Kidney capillary endothelial cell (primary cell): ENCODE measurements at regions not wholly inside any gene's neighbourhood (a gene's known extent, or its start where the extent isn't known, plus 50 kb on each side); places are given as distances from the start of the nearest gene placed in this dataset.

ENCODE experiments used
- DNase-seq: peaks from one replicate; pipeline ENCODE4 v3.0.0-alpha.2; 2018; ENCODE audit warnings: low spot score

DNA sequence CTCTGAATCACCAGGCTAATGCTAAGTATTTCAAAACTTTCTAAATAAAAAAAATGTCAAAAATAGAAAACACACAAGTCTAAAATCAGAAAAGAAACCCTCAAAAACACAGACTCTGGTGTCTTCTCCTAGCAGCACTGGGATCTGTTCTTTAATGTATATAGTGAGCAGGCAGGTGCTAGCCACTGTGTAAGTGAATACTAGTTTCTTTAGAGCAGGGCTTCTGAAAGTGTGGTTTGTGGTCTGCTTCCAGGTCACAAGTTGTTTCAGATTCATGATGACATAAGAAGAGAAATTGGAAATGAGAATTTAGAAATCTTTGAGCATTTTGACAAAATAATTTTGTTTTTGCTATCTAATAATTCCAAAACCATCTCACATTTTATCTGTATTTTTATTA lies 763.1 kb downstream of the USP25 start:
- DNase-seq: no peak

DNA sequence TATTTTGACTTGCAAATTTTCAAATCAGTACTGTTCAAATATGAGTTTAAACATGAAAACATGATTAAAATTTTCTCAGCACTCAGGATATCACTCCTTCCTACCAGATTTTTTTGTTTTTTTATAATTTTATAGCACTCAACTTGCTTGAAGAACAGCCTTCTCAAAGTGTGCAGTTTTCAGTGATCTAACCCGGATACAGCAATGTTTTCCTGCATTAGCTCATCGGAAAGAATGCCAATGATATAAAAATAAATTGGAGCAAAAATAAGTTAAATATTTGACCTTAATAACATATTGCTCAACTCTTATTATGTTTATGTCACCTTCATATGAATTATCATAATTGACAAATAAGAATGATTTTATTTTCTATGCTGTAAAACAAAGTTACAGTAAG lies 766.8 kb downstream of the USP25 start:
- DNase-seq: no peak

DNA sequence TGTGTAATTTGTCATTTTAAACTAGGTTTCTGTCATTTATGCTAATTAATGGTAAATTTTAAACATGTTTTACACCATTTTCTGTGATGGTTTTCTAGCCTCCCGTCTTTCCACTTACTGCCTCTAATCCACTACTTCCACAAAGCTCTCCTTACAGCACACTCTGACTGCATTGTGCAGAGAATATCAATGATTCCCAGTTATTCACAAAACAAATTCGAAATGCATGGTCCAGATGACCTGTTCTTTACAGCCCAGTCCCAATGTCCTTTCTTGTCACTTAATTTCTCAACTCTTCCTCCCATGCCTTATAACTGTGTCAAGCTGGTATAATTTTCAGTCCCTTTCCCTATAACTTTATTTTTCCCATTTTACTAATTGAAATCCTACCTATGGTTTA lies 770.5 kb downstream of the USP25 start:
- DNase-seq: no peak

DNA sequence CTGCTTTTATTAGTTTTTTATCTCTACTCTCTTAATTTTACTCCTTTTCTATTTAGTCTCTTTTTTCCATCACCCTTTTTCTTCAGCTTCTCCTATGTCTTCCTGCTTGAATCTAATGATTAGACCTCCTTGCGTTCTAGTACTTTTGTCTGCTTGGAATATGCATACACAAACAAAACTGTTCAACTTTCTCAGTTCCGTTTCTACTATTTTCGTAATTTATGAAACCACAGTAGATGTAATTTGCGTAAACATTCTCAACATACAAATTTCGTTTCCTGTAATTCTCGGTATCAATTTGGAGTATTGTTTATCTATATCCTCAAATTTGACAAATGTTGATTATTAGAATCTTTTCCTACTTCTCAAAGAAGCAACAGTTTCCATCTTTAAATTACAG lies 772.5 kb downstream of the USP25 start:
- no peak for DNase-seq

DNA sequence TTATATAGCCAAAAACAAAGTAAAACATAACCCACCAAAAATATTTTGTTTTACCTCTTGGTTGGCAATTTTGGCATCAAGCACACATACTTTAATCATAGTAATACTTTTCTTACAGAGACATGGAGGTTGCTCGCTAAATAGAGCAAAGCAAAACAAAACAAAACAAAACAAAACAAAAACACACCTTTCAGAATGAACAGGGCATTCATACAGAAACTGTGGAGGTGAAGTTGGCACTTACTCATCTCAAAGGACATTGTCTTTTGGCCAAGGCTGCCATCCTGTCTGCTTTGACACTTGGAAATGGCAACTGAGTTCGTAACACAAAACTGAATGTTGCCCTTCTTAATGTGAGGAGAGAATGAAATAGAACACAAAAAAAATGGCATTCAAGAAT lies 773.1 kb downstream of the USP25 start:
- DNase-seq: no peak

DNA sequence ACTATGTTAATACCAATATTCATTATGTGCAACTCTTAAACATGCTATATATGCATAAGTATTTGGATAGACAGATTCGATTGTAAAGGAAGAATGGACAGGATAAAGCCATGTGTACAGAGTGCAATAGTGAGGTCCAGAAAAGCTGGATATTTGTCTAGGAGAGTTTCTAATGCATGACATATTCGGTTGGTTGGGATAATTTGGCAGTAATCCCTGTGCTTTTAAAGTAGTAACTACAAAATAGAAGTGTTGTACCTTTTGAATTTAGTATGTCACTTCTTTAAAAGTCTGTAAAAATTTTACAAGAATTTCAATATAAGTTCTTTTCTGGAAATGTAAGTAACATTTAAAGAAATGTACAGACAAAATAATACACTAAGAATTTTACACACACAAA lies 774.5 kb downstream of the USP25 start:
- no peak for DNase-seq

DNA sequence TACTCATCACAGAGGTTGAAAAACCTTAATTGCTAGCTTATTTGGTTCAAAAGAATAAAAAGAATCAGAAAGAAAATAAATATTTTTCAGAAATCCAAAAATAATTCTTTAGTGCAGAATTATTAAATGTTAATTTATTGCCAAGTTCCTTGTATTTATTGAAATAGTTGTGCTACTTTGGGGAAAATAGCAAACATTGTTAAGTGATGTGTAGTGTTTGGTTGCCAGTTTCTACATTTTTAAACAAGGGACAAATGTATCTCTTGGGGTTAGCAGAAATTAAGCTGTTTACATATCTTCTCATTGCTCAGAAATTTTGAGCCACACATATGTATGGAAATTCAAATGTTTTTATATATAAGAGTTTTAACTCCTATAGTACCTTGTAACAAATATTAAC lies 775.0 kb downstream of the USP25 start:
- no peak for DNase-seq

DNA sequence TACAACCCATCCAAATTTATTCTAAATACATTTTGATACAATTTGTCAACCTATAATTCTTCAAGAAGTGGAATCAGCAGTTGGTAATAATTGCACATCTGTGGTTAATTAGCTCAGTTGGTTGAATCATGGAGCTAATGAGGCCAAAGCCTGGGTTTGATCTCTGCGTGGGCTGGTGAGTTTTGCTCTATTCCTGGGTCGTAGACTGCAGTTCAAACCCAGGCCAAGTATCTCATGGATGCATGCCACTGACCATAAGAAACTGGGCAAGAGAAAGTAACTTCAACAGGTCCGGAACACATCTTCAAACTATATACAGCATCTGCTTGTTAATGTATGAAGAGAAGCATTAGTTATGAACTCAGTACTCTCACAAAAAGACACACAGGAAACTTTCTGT lies 779.7 kb downstream of the USP25 start:
- DNase-seq: no peak

DNA sequence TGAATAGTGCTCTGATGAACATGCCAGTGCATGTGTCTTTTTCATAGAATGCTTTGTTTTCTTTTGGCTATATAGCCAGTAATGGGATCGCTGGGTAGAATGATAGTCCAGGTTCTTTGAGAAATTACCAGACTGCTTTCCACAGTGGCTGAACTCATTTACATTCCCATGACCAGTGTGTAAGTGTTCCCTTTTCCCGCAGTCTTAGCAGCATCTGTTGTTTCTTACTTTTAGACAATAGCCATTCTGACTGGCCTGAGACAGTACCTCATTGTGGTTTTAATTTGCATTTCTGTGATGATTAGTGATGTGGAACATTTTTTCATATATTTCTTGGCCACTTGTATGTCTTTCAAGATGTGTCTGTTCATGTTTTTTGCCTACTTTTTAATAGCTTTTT lies 784.5 kb downstream of the USP25 start:
- DNase-seq: no peak

DNA sequence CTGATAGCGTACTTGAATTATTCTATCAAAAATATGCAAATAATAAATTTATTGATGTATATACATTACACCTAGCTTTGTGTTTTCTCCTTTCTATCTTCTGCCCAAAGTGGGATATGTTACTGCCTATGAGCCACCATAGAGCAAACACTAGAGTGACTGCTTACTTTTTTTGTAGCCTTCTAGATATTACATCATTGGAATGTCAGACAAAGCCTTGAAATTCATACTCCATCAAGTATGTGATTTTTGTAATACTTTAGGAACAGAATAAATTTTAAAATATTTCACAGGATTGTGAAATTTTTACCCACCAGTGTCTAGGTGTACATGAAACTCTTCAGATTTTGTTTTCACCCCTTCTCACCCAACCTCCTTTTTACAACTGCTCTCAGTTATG lies 787.6 kb downstream of the USP25 start:
- no peak for DNase-seq

DNA sequence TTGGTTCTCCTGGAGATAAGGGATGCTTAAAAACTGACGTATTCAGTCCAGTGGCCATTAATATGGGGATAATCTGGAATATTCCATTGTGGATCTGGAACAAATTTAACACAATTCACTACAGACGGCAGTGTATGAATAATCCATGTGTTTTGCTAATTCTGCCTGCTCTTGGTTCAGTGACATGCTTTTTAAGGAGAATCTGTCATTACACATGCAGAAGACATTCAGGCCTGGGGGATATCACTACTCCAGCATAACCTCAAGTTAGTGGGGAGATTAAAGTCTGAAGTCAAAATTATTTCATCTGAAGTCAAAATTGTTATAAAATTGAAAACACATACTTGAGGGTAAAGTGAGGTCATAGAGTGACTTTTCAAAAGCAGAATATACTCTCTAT lies 789.3 kb downstream of the USP25 start:
- no peak for DNase-seq

DNA sequence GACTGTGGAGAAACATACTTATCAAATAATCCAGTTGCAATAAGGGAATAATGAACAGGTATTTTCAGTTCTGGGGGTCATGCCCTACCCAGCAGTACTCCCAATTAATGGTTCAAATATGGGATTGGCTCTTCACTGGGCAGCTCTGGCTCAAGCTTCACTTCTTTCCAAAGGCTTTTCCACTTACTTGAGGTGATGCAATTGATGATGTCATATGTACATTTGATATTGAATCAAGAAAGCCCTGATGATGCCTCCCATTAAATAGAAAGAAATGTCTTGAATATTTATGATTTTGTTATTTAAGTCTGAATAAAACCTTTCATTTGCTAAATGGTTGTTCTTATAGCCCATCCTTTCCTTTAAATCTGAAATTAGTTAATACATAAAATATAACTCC lies 789.9 kb downstream of the USP25 start:
- DNase-seq: no peak

DNA sequence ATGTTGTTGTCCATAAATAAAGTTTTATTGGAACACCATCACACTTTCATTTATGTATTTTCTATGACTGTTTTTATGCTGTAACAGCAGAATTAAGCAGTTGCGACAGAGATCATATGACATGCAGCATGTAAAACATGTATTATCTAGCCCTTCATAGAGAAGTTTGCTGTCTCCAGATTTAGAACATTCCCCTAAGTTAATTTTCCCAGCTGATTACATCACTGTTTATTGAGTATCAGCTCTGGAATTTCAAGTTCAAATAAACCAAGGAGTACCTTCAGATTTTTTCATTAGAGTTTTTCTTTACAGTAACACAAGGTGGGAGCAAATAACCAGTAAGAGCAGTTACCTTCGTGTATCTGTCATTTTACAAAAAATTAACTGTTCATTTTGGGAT lies 792.8 kb downstream of the USP25 start:
- DNase-seq: no peak

DNA sequence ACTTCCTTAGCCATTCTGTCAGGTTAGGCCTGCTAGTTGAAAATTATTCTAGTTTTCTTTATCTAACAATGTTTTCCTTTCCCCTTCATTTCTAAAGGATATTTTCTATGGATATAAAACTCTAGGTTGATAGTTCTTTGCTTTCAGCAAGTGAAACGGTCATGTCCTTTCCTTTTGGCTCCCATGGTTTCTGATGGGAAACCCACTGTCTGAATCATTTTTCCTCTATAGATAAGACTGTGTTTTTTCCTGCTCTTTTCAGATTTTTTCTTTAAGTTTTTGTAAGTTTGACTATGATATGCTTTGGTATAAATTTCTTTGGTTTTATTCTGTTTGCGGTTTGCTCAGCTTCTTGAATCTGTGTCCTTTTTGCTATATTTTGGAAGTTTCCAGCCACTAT lies 800.9 kb downstream of the USP25 start:
- no peak for DNase-seq

DNA sequence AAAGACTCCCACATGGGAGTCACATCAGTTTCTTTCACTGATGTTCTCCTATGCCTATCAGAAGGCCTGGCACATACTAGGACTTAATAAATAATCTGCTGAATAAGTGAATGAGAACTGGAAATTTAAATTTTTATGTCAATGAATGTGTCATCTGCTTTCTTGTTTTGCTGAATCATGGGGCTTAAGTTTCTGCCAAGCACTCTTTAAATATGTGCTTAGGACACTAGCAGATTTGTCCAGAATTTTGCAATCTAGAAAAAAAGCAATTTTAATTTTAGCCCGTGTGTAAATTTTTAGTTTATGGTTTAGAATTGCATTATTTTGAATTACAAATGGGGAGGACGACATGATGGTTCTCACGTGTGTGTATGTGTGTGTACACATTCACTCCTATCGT lies 803.1 kb downstream of the USP25 start:
- no peak for DNase-seq

DNA sequence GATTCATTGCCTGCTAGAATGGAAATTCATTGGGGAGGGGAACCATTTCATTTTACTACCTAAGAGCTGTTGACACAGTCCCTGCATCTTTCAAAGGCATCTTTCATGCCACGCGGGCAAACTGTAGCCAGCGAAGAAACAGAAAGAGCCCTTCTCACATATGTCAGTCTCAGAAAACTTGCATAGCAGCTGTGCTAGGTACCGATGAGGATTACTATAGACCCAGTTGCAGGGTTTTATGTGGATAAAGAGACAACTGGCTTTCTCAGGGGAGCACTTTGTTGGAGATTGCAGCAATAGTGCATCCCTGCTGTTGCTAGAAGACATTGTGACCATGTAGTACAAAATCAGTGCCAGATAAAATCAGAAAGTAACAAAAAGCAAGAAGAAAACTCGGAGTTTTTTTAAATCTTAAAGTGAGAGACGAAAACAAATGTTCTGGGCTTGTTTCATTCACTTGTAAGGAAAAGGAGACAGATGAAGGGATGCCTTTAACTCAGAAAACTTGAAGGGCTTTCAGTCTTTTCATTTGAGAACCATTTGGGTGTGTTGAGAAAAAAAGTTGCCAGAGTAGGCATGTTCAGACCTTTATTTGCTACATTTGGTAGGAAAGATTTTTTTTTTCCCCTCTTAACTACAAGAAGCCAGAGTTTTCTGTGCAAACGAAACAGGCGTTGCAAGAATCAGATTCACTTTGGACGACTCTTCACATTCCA lies 804.1 kb downstream of the USP25 start:
- no peak for DNase-seq

DNA sequence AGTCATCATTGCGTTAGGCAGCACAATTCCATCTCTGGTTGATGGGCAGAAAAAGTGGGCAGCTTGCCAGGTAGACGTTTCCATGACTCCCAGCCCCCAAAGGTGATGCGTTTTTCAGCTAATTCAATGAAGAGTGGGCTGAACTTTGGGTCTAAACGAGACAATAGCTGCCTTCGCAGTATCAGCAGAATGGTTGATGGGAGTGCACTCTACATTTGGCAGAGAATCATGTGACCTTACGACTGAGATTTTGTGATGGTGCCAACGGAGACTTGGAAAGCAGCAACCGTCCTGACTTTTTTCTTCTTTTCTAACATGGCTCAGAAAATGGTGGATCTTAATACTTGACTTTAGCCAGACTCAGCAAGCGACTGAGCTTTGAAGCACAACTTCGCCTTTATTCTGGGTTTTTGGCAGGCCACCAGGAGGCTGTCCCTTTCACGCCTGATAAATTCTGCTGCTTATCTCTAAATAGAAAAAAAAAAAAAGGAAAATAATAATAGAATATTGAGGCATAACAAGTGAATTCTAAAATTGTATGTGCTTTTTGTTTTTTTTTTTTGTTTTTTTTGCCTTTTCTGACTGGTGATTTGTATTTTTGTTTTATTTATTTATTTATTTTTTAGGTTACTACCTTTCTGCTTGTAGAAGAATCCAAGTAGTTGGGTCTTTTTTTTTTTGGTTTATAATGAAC lies 804.8 kb downstream of the USP25 start:
- DNase-seq: no peak

DNA sequence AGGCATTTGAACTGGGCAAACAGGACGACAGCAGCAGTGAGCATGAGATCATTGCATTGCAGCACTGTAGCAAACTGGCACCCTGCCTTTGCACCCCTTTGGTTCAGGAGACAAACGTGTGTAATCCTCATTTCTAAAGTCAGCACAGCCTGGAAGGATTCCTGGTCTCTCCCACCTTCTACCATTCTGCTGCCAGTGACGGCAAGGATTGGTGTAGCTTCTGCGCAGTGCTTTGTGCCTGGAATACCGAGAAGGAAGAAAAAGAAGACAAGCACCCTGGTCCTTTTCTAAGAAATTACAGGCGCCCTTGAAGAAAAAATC lies 805.3 kb downstream of the USP25 start:
- no peak for DNase-seq

DNA sequence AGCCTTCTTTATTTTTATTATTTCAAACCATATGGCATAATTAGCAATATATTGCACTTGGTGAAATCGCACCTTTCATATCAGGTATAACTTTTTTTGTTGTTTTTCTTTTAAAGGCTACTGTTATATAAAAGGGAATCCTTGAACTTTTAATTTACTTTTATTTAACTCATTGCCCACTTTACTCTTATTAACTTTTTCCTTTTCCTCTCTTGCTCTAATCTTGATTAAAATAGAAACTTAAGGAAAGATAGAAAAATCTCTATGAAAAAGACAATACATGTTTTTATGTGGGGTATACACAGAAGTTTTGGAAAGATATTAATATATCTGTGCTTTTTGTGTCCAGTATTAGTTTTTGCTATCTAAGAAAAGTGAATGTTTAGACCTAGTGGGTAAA lies 805.8 kb downstream of the USP25 start:
- DNase-seq: no peak

DNA sequence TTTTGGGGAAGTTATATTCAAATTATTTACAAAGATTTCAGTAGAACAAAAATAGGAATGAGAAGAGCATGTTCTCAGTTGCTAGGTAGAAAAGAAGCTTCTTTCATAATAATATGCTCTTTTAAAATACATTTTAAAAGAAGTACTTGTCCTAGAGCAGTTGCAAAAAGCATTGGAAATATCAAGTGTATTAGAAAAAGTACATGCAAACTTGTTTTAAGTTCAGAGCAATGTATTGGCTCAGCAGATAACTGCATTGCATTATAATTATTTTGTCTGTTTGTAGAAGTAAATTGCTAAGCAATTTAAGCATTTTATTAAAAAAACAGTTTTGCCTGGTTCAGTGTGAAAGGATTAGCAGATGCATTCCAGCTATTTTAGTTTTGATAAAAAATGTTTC lies 806.4 kb downstream of the USP25 start:
- DNase-seq: no peak

DNA sequence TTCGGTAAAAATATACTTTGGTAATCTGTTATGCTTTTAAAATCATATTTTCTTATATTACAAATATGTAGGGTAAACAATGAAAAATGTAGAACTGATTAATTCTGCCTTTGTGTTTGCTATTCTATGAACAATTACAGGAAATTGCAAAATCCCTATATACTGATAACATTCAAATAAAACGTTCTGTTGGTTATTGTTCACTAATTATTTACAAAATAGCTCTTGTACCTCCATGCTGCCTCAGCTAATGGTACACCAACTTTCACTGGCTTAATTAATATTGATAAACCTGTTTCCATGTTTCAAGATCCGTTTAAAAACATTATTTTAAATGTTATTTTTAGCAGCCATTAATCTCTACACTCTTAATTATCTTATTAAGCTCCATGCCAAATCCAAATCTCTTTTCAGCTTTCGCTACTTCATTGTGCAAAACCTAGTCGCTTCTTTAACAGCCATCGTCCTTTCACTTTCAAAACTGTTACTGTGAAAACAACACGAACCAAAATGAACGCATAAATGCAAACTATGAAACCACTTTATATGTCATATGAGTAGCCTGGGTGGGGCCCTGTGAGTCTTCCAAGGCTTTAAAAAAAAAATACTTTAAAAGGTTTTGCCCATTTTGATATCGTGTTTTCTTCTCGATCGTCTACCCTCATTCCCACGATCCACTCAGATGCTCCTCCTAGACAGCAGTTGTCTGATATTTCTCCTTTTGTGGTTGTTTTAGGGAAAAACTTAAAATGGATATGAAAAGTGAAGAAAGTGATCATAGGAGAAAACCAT lies 807.1 kb downstream of the USP25 start:
- no peak for DNase-seq

DNA sequence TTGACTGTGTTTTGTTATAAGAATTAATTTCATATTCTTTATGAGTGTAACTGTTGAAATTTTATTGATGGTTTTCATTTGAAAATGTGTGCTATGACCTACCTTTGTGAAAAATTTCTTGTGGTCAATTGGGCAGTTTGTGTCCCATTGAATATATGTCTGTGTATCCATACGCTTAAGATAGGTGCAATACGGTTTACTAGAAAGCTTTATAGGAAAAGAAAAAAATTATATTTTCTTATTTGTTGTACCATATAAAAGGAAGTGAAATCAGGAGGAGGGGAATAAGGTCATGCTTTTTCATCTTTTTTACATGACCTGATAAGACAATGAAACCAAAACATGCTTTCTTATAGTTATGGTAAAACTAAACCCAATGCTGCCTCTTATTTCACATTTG lies 807.7 kb downstream of the USP25 start:
- DNase-seq: no peak

DNA sequence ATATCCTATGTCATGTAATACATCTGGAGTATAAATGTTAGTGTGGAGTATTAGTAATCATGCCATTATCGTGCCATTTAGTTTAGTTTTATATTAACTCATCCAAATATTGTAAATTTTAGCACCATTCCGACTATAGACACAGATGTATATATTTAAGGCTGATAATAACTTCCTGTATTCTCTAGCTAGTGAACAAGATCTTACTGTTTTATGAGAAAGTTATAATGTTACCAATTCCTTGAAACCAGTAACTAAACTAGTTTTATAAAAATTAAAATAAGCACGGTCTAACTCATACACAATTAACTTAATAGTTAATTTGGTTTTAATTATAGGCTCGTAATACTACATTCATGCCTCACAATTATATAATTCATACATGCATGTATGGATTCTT lies 808.6 kb downstream of the USP25 start:
- no peak for DNase-seq
